IPS-NIHi7 (cell line): ENCODE measurements at regions not wholly inside any gene's neighbourhood (a gene's known extent, or its start where the extent isn't known, plus 50 kb on each side); places are given as distances from the start of the nearest gene placed in this dataset.
A peak's percentile ranks its signal among the peaks of the same experiment; 100 is the strongest.

Experiments used
- DNase-seq: peaks from one replicate; pipeline ENCODE4 v3.0.0; 2012; ENCODE audit warnings: mixed read lengths; ENCODE audit errors: extremely low spot score

DNA sequence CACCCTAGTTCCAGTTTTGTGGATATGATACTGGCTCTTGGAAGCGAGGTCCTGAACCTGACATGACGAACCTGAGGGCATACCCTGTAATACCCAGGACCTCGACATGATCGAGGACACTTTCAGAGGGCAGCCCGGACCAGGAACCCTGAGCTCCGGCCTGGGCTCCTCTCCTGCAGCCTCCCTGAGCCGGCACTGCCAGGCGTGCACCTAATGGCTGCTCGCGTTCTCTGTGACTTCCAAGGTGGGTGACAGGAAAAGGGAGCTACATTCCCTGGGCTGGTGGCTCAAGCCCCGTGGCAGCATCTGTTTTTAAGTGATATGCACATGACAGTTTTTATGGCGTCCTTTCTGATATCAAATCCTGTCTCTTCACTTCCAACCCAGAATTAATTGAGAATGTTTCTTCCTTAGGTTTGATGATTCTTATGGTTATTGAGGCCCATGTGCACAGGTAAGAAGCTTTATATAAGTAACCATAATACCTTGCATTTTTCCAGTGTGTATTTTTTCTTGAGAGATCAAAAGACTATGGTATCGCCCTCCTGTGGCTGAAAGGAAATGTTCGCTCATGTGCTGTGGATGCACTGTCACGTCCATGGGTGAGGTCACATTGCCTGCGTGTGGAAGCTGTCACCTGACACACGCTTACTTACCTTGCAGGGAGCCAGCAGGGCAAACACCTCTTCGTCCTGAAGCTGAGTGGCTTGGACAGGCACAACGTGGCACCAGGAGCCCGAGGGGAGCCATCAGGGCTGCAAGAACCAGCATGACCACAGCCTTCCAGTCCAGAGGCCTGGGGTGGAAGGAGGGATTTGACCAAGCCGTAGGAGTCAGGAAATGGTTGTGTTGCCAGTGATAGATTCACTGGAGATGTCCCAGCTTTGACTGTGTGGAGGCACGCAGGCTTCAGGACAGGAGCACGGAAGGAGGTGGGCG, 367.4 kb upstream of the MYT1L start:
- peak; percentile 44 for DNase-seq

GRCh38 chr2:2696733-2697455, 365.8 kb upstream of the MYT1L start:
- no peak for DNase-seq

DNA sequence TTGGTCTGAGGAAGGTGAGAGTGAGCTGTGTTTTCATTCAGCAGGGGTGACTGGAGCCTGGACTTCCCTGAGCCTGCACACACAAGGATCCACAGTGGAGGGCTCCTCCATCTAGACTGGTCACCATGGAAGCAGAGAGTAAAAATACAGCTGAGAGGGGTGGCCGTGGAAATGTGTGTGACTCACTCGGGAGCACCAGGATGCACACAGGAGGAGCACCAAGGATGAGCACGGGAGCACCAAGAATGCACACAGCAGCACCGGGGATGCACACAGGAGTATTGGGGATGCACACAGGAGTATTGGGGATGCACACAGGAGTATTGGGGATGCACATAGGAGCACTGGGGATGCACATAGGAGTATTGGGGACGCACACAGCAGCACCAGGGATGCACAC, 365.2 kb upstream of the MYT1L start:
- DNase-seq = no peak

DNA sequence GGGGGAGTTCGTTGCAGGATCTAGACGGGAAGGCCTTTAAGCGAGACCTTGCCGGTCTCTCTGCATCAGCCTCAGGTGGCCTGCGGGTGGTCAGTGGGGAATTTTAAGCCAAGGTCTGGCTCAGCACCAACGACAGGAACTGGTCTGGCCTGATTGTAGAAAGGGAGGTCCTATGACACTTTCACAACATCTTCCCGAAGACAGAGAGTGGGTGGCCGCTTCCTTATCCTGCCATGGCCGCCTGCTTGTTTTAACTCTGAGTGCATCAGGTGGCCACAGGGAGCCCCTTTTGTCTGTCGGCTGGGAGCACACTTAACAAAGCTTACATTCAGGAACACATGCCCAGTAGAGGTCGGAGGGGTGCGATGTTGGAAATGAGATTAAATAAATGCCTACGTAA, 363.7 kb upstream of the MYT1L start:
- DNase-seq = no peak

GRCh38 chr2:2692599-2693389, 361.7 kb upstream of the MYT1L start:
- DNase-seq = no peak

DNA sequence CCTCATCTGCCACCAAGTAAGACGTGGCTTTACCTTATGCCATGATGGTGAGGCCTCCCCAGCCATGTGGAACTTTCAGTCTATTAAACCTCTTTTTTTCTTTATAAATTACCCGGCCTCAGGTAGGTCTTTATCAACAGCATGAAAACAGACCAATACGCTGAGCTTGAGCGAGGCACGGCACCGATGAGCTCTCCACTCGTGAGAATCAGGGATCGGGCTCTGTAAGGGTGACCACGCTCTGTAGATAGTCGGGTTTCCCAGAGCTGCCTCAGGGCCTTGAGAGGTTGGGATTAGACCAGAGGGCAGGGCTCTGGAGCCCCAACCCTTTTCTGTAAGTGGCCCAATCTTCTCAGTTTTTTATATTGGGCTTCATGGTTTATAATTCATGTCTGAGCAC, 360.3 kb upstream of the MYT1L start:
- DNase-seq = no peak

DNA sequence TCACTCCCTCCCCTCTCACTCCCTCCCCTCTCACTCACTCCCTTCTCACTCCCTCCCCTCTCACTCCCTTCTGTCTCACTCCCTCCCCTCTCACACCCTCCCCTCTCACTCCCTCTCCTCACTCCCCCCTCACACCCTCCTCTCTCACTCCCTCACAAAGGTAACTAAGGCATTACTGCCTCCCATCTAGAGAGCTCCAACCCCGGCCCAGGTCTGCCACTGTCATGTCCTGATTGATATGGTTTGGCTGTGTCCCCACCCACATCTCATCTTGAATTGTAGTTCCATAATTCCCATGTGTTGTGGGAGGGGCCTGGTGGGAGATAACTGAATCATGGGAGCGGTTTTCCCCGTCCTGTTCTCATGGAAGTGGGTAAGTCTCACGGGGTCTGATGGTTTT, 359.9 kb upstream of the MYT1L start:
- no peak for DNase-seq

DNA sequence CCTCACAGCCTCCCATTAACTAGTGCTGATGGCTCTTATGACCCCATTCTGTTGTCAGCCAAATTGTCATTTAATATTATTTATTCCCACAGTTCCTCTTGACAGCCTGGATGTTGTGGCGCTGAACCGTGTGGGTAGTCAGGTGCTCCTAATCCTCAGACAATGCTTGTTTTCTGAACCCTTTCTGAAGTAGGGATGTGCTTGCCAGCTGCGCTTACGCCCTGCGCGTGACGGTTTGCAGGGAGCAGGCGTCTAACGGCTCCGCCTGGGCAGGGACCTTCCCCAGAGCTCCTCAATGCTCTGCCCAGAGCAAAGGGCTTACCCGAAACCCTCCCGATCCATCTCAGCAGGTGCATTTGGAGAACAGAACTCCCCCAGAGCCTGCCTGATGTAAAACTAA, 358.2 kb upstream of the MYT1L start:
- DNase-seq = no peak

- DNase-seq = no peak
Observed at GRCh38 chr2:2688254-2688653, 357.2 kb upstream of the MYT1L start.

DNA sequence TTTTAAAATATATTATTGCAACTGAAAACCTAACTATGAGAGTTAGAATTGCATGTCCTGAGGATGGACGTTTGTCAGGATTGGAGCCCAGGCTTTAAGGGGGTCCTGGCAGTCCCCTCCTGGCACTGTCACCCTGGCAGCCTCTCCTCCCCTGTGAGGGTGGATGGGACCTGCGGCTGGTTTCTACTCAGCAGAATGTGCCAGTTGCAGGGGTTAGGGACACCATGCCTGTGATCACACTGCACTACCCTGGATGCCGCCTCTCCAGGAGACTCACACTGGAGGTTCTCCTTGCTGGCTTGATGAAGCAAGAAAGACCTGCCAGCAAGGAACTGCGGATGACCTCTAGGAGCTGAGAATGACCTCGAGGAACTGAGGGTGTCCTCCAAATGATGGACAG, 356.7 kb upstream of the MYT1L start:
- no peak for DNase-seq

DNA sequence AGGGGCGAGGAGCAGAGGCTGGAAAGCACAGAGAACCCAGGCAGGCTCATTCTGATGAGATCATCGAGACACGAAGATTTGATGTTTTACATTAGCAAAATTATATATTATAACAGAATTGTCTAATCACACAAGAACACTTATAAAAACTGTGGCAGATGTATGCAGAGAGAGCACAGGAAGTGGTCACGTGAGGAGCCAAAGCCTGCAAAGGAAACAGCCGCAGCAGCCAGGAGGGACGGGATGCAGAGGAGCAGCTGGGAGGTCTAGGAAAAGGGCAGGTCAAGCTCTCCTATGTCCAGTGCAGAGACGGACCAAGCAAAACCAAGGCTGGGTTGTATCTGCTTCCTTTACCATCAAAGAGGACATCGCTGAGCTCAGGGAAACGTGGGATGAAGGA, 355.1 kb upstream of the MYT1L start:
- no peak for DNase-seq

DNA sequence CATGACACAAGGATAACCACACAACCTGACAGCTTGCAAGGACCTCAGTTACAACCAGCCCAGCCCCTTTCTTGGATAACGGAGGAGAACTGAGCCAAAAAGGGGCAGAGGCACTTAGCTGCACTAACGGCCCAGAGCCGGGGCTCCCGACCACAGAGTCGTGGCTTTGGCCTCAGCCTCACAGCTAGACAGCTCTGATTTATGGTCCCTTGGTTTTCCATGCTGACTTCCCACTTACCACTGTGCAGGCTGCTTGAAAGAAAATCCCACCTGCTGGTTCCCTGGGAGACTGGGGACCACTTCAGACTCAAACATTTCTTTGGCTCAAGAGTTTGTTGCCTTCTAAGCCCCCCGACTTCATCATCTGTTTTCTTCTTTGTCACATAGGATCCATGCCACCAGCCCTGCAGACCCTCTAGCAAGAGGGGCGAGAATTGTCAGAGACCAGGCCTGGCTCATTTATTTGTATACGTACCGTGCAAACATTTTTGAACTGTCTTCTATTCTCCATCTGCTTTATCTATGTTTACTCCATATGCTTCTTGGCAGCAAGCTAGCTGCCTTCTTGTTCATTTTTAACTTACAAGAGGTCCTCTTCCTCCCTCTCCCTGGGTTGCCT, 352.6 kb upstream of the MYT1L start:
- DNase-seq = no peak

- no peak for DNase-seq
Observed at GRCh38 chr2:2682700-2683342, 351.7 kb upstream of the MYT1L start.

DNA sequence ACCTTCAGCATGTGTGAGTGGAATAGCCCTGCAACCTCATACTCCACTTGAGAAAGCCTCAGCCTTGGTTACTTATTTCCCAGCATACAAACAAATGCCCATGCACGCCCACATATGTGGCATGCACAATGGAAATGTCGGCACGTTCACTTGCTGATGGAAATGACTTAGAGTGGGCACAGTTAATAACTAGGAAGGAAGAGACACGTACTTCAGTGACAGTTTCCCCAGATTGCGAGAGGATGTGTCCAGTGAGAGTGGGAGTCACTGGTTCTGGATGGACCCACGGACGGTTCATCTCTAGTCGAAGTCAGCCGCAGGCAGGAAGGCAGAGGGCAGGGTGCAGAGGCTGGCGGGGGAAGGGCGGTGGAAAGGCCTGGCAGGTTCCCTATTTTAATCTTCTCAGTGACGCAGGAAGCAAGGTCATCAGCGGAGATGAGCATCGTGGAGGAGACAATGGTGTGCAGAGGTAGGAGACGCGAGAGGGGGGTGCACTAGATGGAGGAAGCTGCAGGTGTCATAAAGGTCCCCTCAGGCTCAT, 350.7 kb upstream of the MYT1L start:
- no peak for DNase-seq

- no peak for DNase-seq
Observed at GRCh38 chr2:2681085-2681484, 350.0 kb upstream of the MYT1L start.

DNA sequence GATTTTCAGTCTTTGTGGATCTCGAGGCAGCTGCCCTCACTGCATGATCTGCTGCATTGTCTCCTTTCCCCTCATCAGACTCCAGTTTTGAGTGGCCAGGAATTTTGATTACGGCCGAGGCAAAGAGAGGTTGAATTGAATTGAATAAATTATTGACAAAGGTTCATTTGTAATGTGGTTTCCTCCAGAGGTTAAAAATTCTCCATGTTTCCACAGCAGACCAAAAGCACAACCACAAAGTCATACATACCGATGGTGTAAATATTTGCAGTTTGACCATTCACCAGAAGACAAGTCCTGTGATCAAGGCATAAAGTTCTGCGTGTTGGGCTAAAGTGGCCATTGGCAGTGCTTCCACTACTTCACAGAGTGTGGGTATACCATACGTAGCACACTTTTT, 343.8 kb upstream of the MYT1L start:
- no peak for DNase-seq

DNA sequence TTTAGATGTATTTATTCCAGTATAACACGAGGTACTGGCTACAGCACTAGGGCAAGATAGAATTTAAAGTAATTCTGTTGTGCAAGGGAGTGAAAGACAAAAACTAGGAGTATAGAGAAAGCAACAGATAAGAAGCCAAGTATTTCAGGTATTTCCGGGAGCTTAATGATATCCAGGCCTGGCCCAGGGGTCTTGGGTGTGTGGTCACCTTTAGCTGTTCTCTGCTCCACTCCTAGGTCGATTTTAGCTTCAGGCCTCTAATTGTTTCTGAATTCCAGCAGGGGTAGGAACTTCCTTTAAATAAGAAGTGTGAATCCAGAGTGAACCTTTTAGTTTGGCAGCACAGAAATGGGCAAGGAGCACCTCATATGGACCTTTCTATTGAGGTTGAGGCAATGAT, 342.3 kb upstream of the MYT1L start:
- no peak for DNase-seq

DNA sequence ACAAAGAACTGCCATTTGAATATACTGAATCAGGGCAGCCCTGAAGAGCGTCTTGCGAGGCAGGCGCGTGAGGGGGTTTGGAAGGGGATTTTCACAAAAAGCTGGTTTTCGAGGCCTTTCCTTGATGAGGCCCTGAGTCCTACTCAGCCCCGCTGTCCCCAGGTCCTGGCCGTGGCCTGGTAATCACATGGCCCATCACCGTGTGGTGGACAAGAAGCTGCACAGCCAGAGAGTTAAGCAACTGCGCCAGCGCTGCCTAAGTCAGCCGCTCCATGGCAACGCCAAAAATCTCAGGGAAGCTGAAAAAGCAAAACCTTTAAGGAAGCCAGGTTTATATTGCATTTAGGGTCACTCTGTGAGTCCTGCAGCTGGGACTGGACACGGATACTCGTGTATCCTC, 341.2 kb upstream of the MYT1L start:
- no peak for DNase-seq

- no peak for DNase-seq
Observed at GRCh38 chr2:2671826-2672225, 340.8 kb upstream of the MYT1L start.

DNA sequence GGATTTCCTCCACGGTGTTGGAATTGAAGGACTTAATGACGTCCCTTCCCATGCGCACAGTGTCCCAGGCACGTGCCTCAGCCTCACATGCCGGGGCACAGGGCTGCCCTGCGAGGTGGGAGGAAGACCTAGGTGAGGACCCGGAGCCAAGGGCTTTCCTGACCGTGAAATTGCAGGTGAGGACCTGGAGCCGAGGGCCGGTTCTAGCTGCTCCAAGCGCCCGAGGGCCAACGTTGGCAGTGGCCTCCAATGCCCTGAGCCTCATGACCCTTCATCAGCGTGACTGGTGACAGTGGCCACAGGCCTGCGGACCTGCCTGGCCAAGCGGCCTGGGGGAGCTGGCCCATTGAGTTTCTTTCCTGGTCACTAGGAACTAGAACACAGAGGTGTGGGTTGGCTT, 338.2 kb upstream of the MYT1L start:
- DNase-seq = no peak

- DNase-seq = no peak
Observed at GRCh38 chr2:2668681-2669265, 337.7 kb upstream of the MYT1L start.
